AG09309 (cell line): ENCODE measurements at regions not wholly inside any gene's neighbourhood (a gene's known extent, or its start where the extent isn't known, plus 50 kb on each side); places are given as distances from the start of the nearest gene placed in this dataset.

ENCODE experiments used
- DNase-seq: peaks from one replicate; pipeline ENCODE4 v3.0.0-alpha.2; 2010; ENCODE audit warnings: low read depth
- H3K4me3 ChIP-seq: 2 replicates; pipeline ENCODE4 v1.5.1; 2011; ENCODE audit warnings: mild to moderate bottlenecking, low read depth, low read length, moderate library complexity; ENCODE audit not compliant: control insufficient read depth
- CTCF ChIP-seq: IDR thresholded peaks from 2 replicates; pipeline ENCODE4 v1.5.1; 2011; ENCODE audit warnings: mild to moderate bottlenecking, low read depth, low read length, inconsistent platforms; ENCODE audit not compliant: insufficient read depth, control insufficient read depth; ENCODE audit errors: missing control alignments

GRCh38 chr13:42497798-42498197 is 76.2 kb upstream of the TNFSF11 start:
- no peak for DNase-seq
- H3K4me3 ChIP-seq, result no peak overlapping the region
- TF ChIP-seq CTCF, result no peak

GRCh38 chr13:42498521-42498920 is 75.4 kb upstream of the TNFSF11 start:
- no peak overlapping the region for H3K4me3 ChIP-seq
- TF ChIP-seq CTCF, result no peak
- DNase-seq, result no peak
